CD14-positive monocyte (primary cell): ENCODE measurements at regions not wholly inside any gene's neighbourhood (a gene's known extent, or its start where the extent isn't known, plus 50 kb on each side); places are given as distances from the start of the nearest gene placed in this dataset.

ENCODE experiments used
- DNase-seq, 3 donors: peaks; one replicate each; pipeline ENCODE4 v3.0.0-alpha.2; 2011 to 2022
- H2AFZ ChIP-seq: 2 replicates; pipeline ENCODE4 v1.6.0; 2012; ENCODE audit warnings: mild to moderate bottlenecking, low read depth, low read length, inconsistent platforms; ENCODE audit not compliant: insufficient read depth, poor library complexity, severe bottlenecking
- H3K27ac ChIP-seq, 2 donors: 1 replicate in 1 of 2; 2 replicates in 1 of 2; pipeline ENCODE4 v1.5.1; 2012 to 2013; ENCODE audit warnings: low read length in 2 of 2, control low read depth in 1 of 2, inconsistent platforms in 1 of 2, low read depth in 1 of 2, mild to moderate bottlenecking in 1 of 2
- H3K27me3 ChIP-seq, 2 donors: one replicate each; pipeline versions ENCODE4 v1.6.0 to v1.6.1; 2011 to 2013; ENCODE audit warnings: low read length in 2 of 2; ENCODE audit not compliant: control insufficient read depth in 2 of 2, insufficient read depth in 2 of 2
- H3K36me3 ChIP-seq, 2 donors: replicated peaks in 1 of 2; 1 replicate in 1 of 2; 2 replicates in 1 of 2; pipeline versions ENCODE4 v1.5.1 to v1.6.1; 2012 to 2013; ENCODE audit warnings: low read length in 2 of 2, control low read depth in 1 of 2, inconsistent platforms in 1 of 2, mild to moderate bottlenecking in 1 of 2; ENCODE audit not compliant: insufficient read depth in 2 of 2, control insufficient read depth in 1 of 2
- H3K4me1 ChIP-seq, 2 donors: 1 replicate in 1 of 2; 2 replicates in 1 of 2; pipeline versions ENCODE4 v1.5.1 to v1.6.1; 2012 to 2013; ENCODE audit warnings: low read length in 2 of 2, control low read depth in 1 of 2, inconsistent platforms in 1 of 2, mild to moderate bottlenecking in 1 of 2, moderate library complexity in 1 of 2; ENCODE audit not compliant: insufficient read depth in 2 of 2, control insufficient read depth in 1 of 2
- H3K4me2 ChIP-seq: replicated peaks from 2 replicates; pipeline ENCODE3; 2012; ENCODE audit warnings: low read length, moderate library complexity, mild to moderate bottlenecking; ENCODE audit not compliant: poor library complexity, severe bottlenecking; ENCODE audit errors: extremely low read depth
- H3K4me3 ChIP-seq, 3 experiments: fragments of 200-600 bp in 1 of 3; sonication (generic) in 1 of 3; replicated peaks in 1 of 3; 1 replicate in 2 of 3; 2 replicates in 1 of 3; pipeline ENCODE4 v1.5.1; 2011 to 2013; ENCODE audit warnings: low read length in 3 of 3, mild to moderate bottlenecking in 3 of 3, control low read depth in 2 of 3, low read depth in 2 of 3, inconsistent platforms in 1 of 3, moderate library complexity in 1 of 3
- H3K79me2 ChIP-seq: 2 replicates; pipeline ENCODE4 v1.6.0; 2012; ENCODE audit warnings: mild to moderate bottlenecking, control low read depth, inconsistent platforms, low read length, moderate library complexity; ENCODE audit not compliant: insufficient read depth
- H3K9ac ChIP-seq: 2 replicates; pipeline ENCODE4 v1.6.0; 2017; ENCODE audit warnings: low read length, mild to moderate bottlenecking; ENCODE audit not compliant: insufficient read depth, poor library complexity, severe bottlenecking
- H3K9me3 ChIP-seq, 2 donors: replicated peaks in 1 of 2; 1 replicate in 1 of 2; 2 replicates in 1 of 2; pipeline versions ENCODE4 v1.5.1 to v1.6.1; 2012 to 2013; ENCODE audit warnings: low read length in 2 of 2, control low read depth in 1 of 2; ENCODE audit not compliant: control insufficient read depth in 1 of 2, insufficient read depth in 1 of 2
- H4K20me1 ChIP-seq: 2 replicates; pipeline ENCODE4 v1.6.0; 2012; ENCODE audit warnings: mild to moderate bottlenecking, low read length, control low read depth, moderate library complexity; ENCODE audit not compliant: insufficient read depth
- H3K27ac Mint-ChIP-seq, 7 donors: one replicate each; pipeline ENCODE4 v1.8.0; 2020; ENCODE audit warnings: mild to moderate bottlenecking in 7 of 7, mixed read lengths in 7 of 7, moderate library complexity in 6 of 7, inconsistent platforms in 2 of 7
- H3K27me3 Mint-ChIP-seq, 3 donors: one replicate each; pipeline ENCODE4 v1.8.0; 2021 to 2022; ENCODE audit warnings: low read depth in 3 of 3, mild to moderate bottlenecking in 3 of 3, mixed read lengths in 3 of 3, moderate library complexity in 3 of 3, inconsistent platforms in 1 of 3
- H3K36me3 Mint-ChIP-seq, 2 donors: one replicate each; pipeline ENCODE4 v1.8.0; 2020; ENCODE audit warnings: mixed read lengths in 2 of 2, inconsistent platforms in 1 of 2, mild to moderate bottlenecking in 1 of 2
- H3K4me1 Mint-ChIP-seq: one replicate; pipeline ENCODE4 v1.8.0; 2020; ENCODE audit warnings: mild to moderate bottlenecking, mixed read lengths
- H3K4me3 Mint-ChIP-seq, 2 donors: one replicate each; pipeline ENCODE4 v1.8.0; 2020; ENCODE audit warnings: mild to moderate bottlenecking in 2 of 2, mixed read lengths in 2 of 2, moderate library complexity in 1 of 2
- H3K9me3 Mint-ChIP-seq, 7 donors: one replicate each; pipeline ENCODE4 v1.8.0; 2020 to 2022; ENCODE audit warnings: mixed read lengths in 7 of 7, mild to moderate bottlenecking in 6 of 7, moderate library complexity in 6 of 7, inconsistent platforms in 2 of 7
- WGBS: methylation state at CpG from one replicate; pipeline ENCODE4 v1.1.5; 2013; ENCODE audit warnings: missing lambda C conversion rate; ENCODE audit not compliant: insufficient coverage; 5-methylcytosine and 5-hydroxymethylcytosine counted together
- intact Hi-C, 2 donors: fragments of 100-400 bp; cut with micrococcal nuclease; formaldehyde crosslinking; loops; one replicate each; pipeline versions ENCODE4 v1.15.0 to v1.15.1; 2023
- TF ChIP-seq, protein P1 (sequence below): fragments of 200-600 bp; IDR thresholded peaks from one replicate; pipeline ENCODE4 v1.8.0; 2022; ENCODE audit warnings: antibody characterized with exemption, mild to moderate bottlenecking

DNA sequence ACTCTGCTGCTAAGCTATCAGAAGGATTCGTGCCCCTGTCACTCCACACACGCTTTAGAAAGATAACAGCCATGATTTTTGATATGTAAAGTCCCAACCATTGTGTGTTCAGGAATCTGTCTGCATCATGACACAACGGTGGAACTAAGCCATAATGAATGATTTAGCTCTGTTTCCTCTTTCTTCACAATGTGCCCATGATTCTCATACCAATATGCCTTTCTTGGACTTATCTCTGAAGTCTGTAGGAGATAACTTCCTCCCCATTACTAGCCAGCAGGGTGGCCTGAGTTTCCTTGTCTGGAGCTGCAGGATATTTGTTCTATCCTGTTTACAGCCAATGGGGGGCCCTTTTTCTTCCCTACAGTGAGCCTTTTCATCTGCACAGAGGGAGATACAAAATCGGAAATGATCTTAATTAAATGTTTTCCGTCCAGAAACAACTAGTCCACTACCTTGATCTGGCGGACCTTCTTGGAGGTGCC is 511.7 kb downstream of the USP25 start:
- Histone ChIP-seq H3K9me3 (no peaks in the 10 kb centered on the region), H3K9ac (no peak overlapping the region), H3K4me1 (peaks cover 0 to 2% of the 10 kb centered on the region in 2 donors), H3K36me3 (no peaks in the 10 kb centered on the region), H2AFZ (no peak overlapping the region), H4K20me1 (no peaks in the 10 kb centered on the region), H3K4me3 (no peak overlapping the region), H3K27me3 (no peaks in the 10 kb centered on the region), H3K27ac (no peak overlapping the region), H3K4me2 (no peak overlapping the region), H3K79me2 (no peaks in the 10 kb centered on the region)
- Mint-ChIP-seq H3K4me3 (no peak overlapping the region), H3K9me3 (peaks cover 0 to 1% (median 0%) of the 10 kb centered on the region in 7 donors), H3K27me3 (no peaks in the 10 kb centered on the region), H3K36me3 (no peaks in the 10 kb centered on the region), H3K4me1 (peaks cover 7% of the 10 kb centered on the region), H3K27ac (peak overlapping the region in 1 of 7 donors; percentile 59)
- intact Hi-C loops: no loop called here
- TF ChIP-seq, protein P1, sequence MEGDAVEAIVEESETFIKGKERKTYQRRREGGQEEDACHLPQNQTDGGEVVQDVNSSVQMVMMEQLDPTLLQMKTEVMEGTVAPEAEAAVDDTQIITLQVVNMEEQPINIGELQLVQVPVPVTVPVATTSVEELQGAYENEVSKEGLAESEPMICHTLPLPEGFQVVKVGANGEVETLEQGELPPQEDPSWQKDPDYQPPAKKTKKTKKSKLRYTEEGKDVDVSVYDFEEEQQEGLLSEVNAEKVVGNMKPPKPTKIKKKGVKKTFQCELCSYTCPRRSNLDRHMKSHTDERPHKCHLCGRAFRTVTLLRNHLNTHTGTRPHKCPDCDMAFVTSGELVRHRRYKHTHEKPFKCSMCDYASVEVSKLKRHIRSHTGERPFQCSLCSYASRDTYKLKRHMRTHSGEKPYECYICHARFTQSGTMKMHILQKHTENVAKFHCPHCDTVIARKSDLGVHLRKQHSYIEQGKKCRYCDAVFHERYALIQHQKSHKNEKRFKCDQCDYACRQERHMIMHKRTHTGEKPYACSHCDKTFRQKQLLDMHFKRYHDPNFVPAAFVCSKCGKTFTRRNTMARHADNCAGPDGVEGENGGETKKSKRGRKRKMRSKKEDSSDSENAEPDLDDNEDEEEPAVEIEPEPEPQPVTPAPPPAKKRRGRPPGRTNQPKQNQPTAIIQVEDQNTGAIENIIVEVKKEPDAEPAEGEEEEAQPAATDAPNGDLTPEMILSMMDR: no peak
- 0% methylated on average over 1 of the region's 6 CpGs for WGBS
- no peak for DNase-seq

DNA sequence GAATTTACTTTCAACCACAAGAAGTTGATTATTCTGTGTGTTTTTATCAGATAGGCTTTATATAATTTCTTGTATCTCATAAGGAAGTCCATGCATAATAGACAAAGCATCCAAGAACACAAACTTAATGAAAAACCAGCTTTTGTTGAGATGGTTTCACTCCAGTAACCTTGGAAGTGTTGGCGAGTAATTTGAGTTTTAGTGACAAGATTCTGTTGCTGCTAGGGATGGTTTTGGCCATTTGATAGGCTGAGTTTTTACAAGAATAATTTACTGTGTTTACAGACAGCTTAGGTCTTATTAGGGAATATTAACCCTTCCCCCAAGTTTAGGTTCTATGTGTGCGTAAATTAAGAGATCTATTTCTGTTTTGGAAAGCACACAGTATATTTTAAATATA is 513.6 kb downstream of the USP25 start:
- Mint-ChIP-seq H3K4me3 (no peak overlapping the region), H3K27me3 (no peaks in the 10 kb centered on the region), H3K27ac (no peak overlapping the region), H3K9me3 (peaks cover 0 to 7% (median 2%) of the 10 kb centered on the region in 7 donors), H3K36me3 (no peaks in the 10 kb centered on the region), H3K4me1 (peaks cover 7% of the 10 kb centered on the region)
- no peak for DNase-seq
- H3K4me1 ChIP-seq: peaks cover 0 to 2% of the 10 kb centered on the region in 2 donors
- WGBS: no CpG with 5 or more reads among the region's 2 CpGs
- H3K27ac ChIP-seq: no peak overlapping the region
- TF ChIP-seq, protein P1: no peak
- no peaks in the 10 kb centered on the region for H4K20me1 ChIP-seq
- H3K9me3 ChIP-seq: peaks cover 0 to 4% of the 10 kb centered on the region in 2 donors
- no peaks in the 10 kb centered on the region for H3K27me3 ChIP-seq
- no peaks in the 10 kb centered on the region for H3K79me2 ChIP-seq
- no peak overlapping the region for H3K4me2 ChIP-seq
- H3K9ac ChIP-seq: no peak overlapping the region
- H2AFZ ChIP-seq: no peak overlapping the region
- intact Hi-C loops: no loop called here
- H3K4me3 ChIP-seq: no peak overlapping the region
- no peaks in the 10 kb centered on the region for H3K36me3 ChIP-seq
